BJ (cell line): ENCODE measurements at regions not wholly inside any gene's neighbourhood (a gene's known extent, or its start where the extent isn't known, plus 50 kb on each side); places are given as distances from the start of the nearest gene placed in this dataset.
"Not testable (repeated sequence)": the region's sequence is repeated elsewhere in the genome, so short reads cannot be mapped to it uniquely, and the experiment has no call there.

ENCODE experiments used
- CTCF ChIA-PET: fragments of 350-600 bp; formaldehyde crosslinking; extraction: SDS; loops from one replicate; lab custom pipeline; 2021; ENCODE audit warnings: antibody characterized with exemption, inconsistent platforms; lab: Yijun Ruan, JAX
- POLR2A ChIA-PET: fragments of 300-600 bp; sonication (Branson Sonifier 250); formaldehyde crosslinking; extraction: SDS; loops from one replicate; lab custom pipeline; 2021; ENCODE audit warnings: antibody characterized with exemption; lab: Charles Lee
- DNase-seq: peaks from one replicate; pipeline ENCODE4 v3.0.0-alpha.2; 2011; ENCODE audit warnings: low read depth
- H3K27me3 ChIP-seq: 2 replicates; pipeline ENCODE4 v1.6.0; 2011; ENCODE audit warnings: low read length; ENCODE audit not compliant: control insufficient read depth, insufficient read depth
- H3K36me3 ChIP-seq: 2 replicates; pipeline ENCODE4 v1.5.1; 2011; ENCODE audit warnings: low read length; ENCODE audit not compliant: control insufficient read depth, insufficient read depth
- H3K4me3 ChIP-seq: 2 replicates; pipeline ENCODE4 v1.5.1; 2011; ENCODE audit warnings: low read depth, mild to moderate bottlenecking, control low read depth, low read length
- TF ChIP-seq, protein P1 (sequence below): IDR thresholded peaks from 2 replicates; pipeline ENCODE4 v1.5.1; 2011; ENCODE audit warnings: low read depth, mild to moderate bottlenecking, control low read depth, inconsistent platforms, low read length, moderate library complexity; ENCODE audit not compliant: insufficient read depth

GRCh38 chr7:65127364-65127763 is 120.9 kb upstream of the ERV3-1 start:
- CTCF ChIA-PET, POLR2A ChIA-PET, H3K36me3 ChIP-seq, H3K27me3 ChIP-seq, DNase-seq, H3K4me3 ChIP-seq: not testable (repeated sequence)

DNA sequence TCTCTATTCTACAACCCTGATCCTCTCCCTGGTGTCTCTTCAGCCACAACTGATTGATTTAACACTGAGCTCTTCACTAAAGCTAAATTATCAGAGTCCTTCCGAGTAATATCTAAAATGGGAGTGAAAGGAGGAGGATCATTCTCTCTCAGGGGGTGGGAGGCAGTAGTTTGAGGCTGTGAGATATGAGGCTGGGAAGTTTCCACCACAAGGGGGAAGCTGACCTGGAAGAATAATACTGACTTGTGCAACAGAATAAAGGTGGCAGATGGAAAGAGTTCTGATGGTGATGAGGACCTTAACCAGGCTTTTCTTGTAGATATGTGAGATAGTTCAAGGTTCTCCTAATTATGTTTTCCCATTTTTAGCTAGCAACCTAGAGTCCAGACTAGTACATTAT is 118.1 kb upstream of the ERV3-1 start:
- CTCF ChIA-PET, POLR2A ChIA-PET: not testable (repeated sequence)

GRCh38 chr7:65105650-65106203 is 99.2 kb upstream of the ERV3-1 start:
- H3K36me3 ChIP-seq, H3K27me3 ChIP-seq, H3K4me3 ChIP-seq, POLR2A ChIA-PET, CTCF ChIA-PET, DNase-seq: not testable (repeated sequence)

More for the DNA sequence above, 118.1 kb upstream of the ERV3-1 start:
- H3K36me3 ChIP-seq, H3K27me3 ChIP-seq, H3K4me3 ChIP-seq, DNase-seq: not testable (repeated sequence)

DNA sequence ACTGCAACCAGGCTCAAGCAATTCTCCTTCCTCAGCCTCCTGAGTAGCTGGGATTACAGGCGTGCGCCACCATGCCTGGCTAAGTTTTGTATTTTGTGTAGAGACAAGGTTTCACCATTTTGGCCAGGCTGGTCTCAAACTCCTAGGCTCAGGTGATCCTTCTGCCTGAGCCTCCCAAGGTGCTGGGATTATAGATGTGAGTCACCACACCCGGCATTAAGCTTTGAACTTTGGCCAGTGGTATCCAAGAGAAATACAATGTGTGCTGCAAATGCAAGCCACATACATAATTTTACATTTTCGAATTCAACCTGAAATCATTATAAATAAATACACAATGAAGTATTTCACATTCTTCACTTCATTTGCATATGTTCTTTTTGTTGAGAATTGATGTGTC is 94.0 kb upstream of the ERV3-1 start:
- DNase-seq, H3K27me3 ChIP-seq, CTCF ChIA-PET, H3K36me3 ChIP-seq, H3K4me3 ChIP-seq, POLR2A ChIA-PET: not testable (repeated sequence)

- peak overlapping the region; percentile 79 for H3K4me3 ChIP-seq
- H3K36me3 ChIP-seq, H3K27me3 ChIP-seq, DNase-seq, CTCF ChIA-PET, POLR2A ChIA-PET: not testable (repeated sequence)
Measured at GRCh38 chr7:65081669-65082055, 75.2 kb upstream of the ERV3-1 start.

- POLR2A ChIA-PET, H3K36me3 ChIP-seq, H3K27me3 ChIP-seq, CTCF ChIA-PET: not testable (repeated sequence)
- DNase-seq, result peak; percentile 53
- TF ChIP-seq, protein P1, sequence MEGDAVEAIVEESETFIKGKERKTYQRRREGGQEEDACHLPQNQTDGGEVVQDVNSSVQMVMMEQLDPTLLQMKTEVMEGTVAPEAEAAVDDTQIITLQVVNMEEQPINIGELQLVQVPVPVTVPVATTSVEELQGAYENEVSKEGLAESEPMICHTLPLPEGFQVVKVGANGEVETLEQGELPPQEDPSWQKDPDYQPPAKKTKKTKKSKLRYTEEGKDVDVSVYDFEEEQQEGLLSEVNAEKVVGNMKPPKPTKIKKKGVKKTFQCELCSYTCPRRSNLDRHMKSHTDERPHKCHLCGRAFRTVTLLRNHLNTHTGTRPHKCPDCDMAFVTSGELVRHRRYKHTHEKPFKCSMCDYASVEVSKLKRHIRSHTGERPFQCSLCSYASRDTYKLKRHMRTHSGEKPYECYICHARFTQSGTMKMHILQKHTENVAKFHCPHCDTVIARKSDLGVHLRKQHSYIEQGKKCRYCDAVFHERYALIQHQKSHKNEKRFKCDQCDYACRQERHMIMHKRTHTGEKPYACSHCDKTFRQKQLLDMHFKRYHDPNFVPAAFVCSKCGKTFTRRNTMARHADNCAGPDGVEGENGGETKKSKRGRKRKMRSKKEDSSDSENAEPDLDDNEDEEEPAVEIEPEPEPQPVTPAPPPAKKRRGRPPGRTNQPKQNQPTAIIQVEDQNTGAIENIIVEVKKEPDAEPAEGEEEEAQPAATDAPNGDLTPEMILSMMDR, result 0 out of 2 replicates have a peak, but pooled peaks have one; percentile 11
- peak overlapping the region; percentile 79 for H3K4me3 ChIP-seq
Measured at GRCh38 chr7:65080799-65081668, 74.5 kb upstream of the ERV3-1 start.

GRCh38 chr7:65074959-65075358 is 68.5 kb upstream of the ERV3-1 start:
- H3K4me3 ChIP-seq, H3K36me3 ChIP-seq, H3K27me3 ChIP-seq, POLR2A ChIA-PET, CTCF ChIA-PET, DNase-seq: not testable (repeated sequence)

GRCh38 chr7:65073160-65073559 is 66.7 kb upstream of the ERV3-1 start:
- H3K27me3 ChIP-seq, CTCF ChIA-PET, DNase-seq, H3K4me3 ChIP-seq, POLR2A ChIA-PET, H3K36me3 ChIP-seq: not testable (repeated sequence)

DNA sequence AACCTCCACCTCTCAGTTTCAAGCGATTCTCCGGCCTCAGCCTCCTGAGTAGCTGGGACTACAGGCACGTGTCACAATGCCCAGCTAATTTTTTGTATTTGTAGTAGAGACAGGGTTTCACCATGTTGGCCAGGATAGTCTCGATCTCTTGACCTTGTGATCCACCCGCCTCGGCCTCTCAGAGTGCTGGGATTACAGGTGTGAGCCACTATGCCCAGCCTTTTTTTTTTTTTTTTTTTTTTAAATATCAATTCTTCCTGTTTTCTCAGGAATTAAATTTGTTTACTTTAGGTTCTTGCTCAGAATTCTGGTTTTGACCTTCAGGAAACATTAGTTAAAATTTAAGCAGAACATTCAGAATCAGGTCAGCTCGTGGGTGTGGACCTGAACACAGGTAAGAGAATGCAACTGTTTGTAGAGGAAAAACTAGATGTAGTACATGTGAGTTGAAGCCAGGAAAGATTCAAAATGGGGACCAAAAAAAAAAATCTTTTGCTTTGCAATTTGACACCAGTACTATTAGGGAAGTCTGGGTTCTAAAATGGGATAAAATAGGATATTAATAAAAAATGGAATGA is 65.5 kb upstream of the ERV3-1 start:
- CTCF ChIA-PET, DNase-seq, H3K27me3 ChIP-seq, H3K4me3 ChIP-seq, POLR2A ChIA-PET, H3K36me3 ChIP-seq: not testable (repeated sequence)

GRCh38 chr7:65069476-65069875 is 63.0 kb upstream of the ERV3-1 start:
- H3K4me3 ChIP-seq, H3K27me3 ChIP-seq, DNase-seq, CTCF ChIA-PET, POLR2A ChIA-PET, H3K36me3 ChIP-seq: not testable (repeated sequence)

DNA sequence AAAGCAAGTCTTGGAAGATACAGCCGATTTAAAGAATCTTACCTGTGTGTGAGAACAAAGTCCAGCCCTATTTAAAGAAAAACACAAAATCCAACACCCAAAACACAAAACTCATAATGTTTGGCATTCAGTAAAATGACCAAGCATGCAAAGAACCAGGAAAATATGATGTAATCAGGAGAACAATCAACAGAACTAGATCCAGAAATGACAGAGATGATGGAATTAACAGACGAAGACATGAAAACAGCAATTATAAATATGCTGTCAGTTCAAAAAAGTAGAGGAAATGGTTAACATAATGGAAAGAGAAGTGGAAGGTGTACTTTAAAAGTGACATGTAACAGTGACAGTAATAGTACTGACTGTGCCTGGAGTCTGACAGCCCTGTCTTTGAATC is 56.1 kb upstream of the ERV3-1 start:
- H3K27me3 ChIP-seq, CTCF ChIA-PET, DNase-seq, H3K4me3 ChIP-seq, POLR2A ChIA-PET, H3K36me3 ChIP-seq: not testable (repeated sequence)

- POLR2A ChIA-PET, CTCF ChIA-PET: not testable (repeated sequence)
Measured at GRCh38 chr7:65059247-65059646, 52.8 kb upstream of the ERV3-1 start.

More at GRCh38 chr7:65059247-65059646, 52.8 kb upstream of the ERV3-1 start:
- not testable (repeated sequence) for DNase-seq, H3K27me3 ChIP-seq, H3K36me3 ChIP-seq, H3K4me3 ChIP-seq
